HG03558 (cell line): ENCODE measurements at regions not wholly inside any gene's neighbourhood (a gene's known extent, or its start where the extent isn't known, plus 50 kb on each side); places are given as distances from the start of the nearest gene placed in this dataset.
"Not testable (repeated sequence)": the region's sequence is repeated elsewhere in the genome, so short reads cannot be mapped to it uniquely, and the experiment has no call there.

Experiments used
- ATAC-seq: cut with Tn5 transposase; IDR thresholded peaks from one replicate; pipeline ENCODE4 v1.9.1; 2021; ENCODE audit warnings: moderate number of reproducible peaks; ENCODE audit not compliant: unreplicated experiment; ENCODE audit errors: extremely low read depth

DNA sequence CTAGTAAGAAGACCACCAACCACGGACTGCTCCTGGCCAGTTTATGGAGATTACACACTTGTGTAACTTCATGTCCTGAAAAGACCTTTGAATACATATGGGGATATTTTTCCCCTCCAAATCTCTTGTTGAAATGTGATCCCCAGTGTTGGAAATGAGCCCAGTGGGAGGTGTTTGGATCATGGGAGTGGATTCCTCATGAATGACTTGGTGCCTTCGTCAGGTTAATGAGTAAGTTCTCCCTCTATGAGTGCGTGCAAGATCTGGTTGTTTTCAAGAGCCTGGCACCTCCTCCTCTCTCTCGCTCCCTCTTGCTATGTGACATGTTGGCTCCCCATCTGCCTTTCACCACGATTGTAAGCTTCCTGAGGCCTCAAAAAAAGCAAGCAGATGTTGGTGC lies 769.0 kb upstream of the SLITRK1 start:
- no peak for ATAC-seq

DNA sequence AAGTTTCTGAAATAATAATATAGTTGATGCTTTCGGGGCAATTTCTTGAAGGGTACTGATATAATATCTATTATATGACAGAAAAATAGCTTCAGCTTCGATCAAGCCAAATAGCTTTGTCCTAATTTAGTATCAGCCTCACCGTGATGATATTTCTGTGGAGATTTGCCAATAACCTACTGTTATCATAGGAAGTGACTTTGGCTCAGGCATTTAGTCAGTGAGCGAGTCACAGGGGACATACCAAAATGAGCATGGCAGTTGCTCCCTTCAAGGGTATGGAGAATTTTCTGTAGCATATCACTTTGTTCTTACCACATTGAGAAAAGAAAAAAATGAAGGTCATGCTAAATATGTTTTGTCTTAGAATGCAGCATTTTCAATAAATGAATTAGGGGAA lies 767.6 kb upstream of the SLITRK1 start:
- no peak for ATAC-seq

DNA sequence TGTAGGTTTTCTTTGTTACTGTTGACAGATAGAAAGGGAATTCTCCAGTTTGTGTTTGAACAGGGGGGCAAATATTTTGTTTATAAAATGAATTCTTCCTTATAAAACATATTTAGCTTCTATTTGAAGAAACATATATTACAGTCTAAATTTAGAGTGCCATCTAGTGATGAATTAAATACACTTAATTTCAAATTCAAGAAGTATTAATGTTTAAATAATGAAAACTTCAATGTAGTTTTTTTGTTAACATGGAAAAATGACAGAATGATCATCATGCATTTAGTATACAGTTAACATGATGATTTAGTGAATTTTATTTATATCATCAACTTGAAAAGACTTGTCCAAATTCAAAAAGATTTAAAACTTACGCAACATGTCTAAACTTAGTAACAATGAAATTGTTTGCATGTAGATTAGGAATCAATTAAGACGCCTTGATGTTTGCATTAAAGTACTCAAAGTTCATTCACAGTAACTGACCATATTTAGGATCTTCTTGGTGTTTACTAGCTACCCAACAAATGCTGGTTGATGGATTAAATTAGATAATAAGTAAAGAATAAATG lies 765.9 kb upstream of the SLITRK1 start:
- ATAC-seq: no peak

DNA sequence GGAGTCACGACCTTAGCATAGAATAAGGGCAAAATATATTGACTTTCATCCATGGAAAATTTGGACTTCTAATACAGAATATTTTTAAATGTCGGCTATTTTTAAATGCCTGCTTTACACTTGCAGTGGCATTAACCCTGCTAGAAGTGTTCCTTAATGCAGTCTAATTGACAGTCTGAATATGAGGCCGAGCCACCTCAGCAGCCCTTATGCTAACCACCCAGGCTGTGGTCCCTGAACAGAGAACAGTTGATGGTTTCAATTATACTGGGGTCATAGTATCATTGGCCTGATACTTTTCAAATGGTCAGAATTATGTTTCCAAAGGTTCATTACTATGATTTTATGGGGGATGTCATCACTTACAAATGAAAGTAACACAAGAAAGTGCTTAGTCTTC lies 764.7 kb upstream of the SLITRK1 start:
- ATAC-seq: no peak

DNA sequence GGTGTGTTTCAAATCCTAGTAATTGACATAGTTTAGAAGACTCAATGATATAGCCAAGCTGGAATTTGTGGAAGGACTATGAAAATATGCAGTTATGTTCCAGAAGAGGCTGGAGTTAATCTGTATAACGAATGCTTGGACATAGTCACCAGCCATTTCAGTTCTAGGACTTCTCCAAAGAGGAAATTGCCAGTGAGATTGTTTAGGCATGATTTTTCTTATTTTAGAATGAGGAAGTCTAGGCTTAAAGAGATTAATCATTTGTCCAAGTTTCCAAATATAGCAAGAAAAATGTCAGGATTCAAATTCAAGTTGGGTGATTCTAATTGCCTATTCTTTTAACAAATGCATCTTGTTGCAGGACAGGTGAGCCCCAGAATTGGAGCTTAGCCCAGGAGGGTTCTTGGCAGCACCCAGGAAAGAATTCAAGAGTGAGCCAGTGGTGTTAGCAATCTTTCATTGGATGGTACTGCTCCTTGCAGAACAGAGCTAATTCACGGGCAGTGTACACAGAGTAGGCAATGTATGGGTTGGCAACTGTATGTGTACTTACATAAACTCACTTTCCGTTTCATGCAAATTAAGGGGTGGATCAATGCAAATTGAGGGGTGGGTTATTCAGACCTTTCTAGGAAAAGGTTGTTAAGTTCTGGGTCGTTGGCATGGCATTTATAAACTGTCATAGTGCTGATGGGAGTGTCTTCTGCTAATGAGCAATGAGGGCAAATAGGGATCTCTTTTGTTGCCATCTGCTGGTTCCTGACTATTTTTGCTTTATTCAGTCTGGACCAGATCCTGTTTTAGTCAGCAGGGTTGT lies 763.1 kb upstream of the SLITRK1 start:
- no peak for ATAC-seq

DNA sequence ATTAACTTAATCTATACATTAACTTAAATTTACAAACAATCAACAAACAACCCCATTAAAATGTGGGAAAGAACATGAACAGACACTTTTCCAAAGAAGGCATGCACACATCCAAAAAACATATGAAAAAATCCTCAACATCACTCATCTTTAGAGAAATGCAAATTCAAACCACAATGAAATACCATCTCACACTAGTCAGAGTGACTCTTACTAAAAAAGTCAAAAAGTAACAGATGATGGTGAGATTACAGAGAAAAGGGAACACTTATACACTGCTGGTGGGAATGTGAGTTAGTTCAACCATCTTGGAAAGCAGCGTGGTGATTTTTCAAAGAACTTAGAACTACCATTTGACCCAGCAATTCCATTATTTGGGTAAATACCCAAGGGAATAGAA lies 759.2 kb upstream of the SLITRK1 start:
- no peak for ATAC-seq

DNA sequence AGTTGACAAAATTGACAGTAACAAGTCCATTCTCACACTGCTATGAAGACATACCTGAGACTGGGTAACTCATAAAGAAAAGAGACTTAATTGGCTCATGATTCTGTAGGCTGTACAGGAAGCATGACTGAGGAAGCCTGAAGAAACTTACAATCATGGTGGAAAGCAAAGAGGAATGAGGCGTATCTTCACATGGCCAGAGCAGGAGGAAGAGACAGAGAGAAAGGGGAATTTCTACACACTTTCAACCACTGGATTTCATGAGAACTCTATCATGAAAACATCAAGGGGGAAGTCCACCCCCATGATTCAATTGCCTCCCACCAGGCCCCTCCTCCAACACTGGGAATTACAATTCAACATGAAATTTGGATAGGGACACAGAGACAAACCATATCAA lies 758.4 kb upstream of the SLITRK1 start:
- ATAC-seq: no peak

DNA sequence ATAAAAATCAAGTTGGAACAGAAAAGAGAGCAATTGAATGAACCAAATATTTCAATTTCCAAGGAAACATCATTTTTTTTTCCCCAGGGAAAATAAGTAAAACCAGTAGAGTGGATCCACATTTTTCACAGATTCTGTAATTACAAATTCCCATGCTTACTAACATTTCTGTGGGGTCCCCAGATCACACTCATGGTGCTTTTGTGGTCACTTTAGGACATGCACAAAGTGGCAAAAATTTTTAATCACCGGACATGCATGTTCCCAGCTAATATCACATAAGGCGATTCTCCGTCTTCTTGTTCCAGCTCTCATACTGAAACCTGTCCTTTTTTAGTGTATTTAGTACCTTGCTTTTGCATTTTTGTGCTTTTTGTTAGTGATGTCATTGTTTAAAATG lies 748.2 kb upstream of the SLITRK1 start:
- no peak for ATAC-seq

DNA sequence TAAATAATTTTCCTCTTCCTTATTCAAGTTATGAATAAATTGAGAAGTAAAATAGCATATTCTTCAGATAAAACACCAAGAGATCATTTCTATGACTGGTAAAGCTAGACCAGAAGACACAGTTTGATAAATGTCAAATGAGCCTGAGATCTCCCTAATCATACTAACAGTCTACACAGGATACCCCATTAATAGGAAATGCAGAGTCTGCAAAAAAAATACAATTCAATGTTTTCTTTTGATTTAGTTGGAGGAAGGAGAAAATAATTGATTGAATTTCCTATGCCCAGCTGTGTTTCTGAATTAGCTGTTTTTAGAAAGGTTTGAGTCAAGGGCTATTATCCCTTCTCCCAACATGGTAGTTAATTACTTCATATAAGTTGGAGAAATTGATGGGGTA lies 734.6 kb upstream of the SLITRK1 start:
- ATAC-seq: no peak

DNA sequence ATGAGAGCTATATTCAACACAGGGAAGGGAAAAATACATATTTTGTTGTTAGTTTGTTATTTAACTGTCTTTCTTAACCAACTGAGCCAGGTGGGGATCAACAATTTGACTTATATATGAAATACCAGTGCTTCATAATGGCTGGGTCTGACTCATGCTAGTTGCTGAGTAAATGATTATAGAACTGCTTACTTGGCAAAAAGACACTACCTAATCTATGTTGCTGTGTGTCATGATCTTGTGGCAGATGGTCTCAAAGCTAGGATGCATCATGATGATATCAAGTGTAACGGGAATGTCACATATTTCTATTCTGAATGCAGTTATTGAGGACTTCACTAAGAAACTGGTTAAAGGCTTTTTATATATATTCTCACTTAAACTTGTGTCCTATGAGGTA lies 727.4 kb upstream of the SLITRK1 start:
- no peak for ATAC-seq

DNA sequence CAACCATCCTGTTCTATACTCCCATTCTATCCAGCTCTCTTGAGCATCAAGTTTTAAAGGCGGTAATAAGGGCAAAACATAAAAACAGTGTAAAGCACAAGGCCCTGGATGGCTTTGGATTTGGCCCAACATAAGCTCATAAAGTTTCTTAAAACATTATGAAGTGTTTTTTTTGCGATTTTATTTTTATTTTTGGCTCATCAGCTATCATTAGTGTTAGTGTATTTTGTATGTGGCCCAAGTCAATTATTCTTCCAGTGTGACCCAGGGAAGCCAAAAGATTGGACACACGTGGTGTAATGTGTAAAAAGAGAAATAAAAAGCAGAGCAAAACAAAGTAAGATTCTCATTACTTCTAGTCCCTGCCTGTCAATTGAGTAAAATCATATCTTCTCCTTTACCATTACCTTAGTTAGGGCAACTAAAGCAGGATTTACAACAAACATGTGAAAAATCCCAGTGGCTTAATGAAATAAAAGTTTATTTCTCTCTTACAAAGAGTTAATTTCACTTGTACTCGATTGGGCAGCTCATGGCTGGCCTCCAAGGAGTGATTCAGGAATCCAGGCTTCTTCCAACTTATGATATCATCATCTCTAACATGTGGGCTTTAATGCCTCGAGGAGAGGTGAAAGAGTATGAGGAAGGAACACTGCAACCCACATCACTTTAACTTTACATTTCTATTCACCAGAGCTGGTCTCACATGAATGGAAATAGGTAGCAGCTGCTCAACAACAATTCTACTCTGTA lies 725.2 kb upstream of the SLITRK1 start:
- no peak for ATAC-seq

DNA sequence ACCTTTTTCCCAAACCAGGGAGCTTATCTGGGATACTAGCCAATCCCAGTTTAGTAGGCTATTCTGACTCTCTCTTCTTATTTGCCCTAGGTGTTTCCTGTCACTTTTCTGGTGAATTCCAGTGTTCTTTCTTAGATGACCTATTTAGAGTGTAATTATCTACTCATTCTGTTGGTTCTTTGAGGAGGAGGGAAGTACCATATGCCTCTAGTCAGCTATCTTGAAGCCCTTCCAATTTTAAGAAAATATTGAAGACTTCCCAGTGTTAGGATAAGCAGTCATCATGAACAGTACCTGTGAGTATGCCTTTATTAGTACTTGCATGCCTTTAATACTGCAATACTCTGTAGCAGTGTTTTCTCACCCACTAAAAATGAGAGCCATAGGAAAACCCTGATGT lies 724.3 kb upstream of the SLITRK1 start:
- ATAC-seq: no peak

DNA sequence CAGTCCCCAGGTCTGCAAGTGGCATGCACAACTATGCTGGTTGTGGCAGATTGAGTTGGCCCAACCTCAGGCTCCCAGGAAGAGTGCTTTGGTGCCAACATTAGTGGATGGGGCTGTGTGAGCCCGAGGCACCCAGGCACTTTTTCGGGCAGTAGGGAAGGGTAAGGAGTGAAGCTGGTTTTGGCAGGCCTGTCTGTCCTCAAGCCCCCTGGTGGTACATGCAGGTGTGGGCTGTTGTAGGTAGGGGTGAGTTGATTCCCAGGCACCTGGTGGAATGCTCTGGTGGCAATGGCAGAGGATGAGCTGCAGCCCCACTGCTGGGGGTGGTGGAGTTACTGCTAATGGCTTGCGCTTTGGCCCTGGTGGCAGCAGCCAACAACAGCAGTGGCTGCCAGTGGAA lies 723.7 kb upstream of the SLITRK1 start:
- no peak for ATAC-seq

DNA sequence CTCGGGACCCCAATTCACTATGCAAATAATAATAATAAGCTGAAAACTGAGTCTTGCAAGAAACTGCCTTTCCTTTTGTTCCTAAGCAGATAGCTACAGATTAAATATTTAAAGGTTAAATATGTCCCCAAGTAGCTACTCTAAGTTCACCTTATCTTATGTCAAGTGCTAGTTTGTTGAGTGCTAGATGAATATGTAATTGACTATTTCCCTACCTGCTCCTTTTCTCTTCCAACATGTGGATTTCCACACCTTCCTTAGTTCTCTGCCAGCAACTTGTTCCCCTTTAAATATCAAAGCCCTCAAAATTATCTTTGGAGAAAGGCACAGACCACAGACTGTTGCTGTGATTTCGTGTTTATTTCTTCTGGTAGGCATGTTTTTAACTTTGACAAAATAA lies 709.2 kb upstream of the SLITRK1 start:
- no peak for ATAC-seq

DNA sequence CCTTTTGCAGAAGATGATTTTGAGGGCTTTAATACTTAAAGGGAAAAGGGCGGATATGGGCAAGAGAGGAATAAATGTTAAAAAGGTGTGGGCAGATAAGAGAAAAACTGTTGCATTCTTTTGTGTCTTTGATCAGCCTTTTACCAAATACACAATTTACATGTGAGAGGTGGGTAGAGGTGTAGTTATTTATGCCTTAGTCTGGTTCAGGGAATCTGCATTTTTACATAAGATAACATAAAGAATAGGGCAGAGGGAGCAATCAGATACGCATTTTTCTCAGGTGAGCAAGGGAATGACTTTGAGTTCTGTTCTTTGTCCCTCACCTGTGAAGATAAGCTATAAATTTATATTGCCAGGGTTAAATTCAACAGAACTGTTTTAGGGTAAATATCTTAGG lies 708.4 kb upstream of the SLITRK1 start:
- ATAC-seq: no peak

DNA sequence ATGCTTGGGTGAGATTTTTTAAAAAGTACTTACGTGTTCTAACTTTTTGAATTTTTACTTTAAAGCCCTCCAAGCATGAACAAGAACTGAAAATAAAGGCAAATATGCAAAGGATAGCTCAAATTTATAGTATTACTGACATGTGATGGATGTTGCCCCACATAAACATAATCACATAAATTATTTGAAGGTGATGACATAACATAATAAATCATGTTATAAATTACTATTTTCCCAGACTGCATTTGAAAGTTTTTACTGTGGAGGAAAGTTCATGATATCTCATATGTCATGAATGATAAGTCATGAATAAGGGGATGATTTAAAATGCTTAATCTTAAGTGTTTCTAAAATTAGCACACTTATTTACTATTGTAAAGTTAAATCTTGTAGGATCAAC lies 705.7 kb upstream of the SLITRK1 start:
- no peak for ATAC-seq

DNA sequence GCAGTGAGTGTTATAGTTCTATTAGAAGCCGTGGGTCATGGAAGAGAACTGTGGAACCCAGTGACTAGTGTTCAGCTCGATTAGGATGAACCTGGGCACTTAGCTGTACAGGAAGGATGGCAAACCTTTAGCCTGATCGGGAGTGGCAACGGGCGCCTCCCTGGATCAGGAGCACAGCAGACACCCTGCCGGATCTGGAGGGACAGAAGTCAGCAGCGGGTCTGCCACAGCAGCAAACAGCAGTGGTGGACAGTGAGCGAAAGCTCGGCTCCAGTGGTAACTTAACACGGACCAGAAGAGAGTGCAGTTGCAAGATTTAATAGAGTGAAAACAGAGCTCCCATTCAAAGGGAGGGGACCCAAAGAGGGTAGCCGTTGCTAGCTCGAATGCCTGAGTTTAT lies 697.6 kb upstream of the SLITRK1 start:
- ATAC-seq: not testable (repeated sequence)

DNA sequence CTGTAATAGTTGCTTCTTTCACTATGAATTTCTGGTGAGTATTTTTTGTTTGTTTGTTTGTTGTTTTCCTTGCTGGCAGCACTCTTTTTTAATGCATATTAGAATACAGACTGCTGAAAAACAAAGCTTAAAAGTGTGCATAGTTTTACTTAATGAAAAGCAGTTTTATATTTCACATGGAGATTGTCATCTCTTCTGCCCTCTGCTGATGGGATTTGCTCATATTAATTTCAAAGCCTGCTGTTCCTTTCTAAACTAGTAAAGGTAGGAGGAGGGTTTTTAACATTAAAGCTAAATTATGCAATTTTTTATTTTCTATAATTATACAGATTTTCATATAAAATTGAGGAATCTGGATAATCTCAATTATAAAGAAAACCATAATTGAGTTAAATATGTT lies 692.6 kb upstream of the SLITRK1 start:
- ATAC-seq: no peak

DNA sequence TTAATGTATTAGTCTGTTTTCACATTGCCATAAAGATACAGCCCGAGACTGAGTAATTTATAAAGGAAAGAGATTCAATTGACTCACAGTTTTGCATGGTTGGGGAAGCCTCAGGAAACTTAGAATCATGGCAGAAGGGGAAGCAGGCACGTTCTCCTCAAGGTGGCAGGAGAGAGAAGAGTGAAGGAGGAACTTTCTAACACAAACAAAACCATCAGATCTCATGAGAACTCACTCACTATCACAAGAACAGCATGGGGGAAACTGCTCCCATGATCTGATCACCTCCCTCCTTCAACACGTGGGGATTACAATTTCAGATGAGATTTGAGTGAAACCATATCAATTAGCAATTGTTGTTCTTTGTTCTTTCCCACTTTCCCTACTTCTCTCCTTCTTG lies 689.0 kb upstream of the SLITRK1 start:
- ATAC-seq: no peak

DNA sequence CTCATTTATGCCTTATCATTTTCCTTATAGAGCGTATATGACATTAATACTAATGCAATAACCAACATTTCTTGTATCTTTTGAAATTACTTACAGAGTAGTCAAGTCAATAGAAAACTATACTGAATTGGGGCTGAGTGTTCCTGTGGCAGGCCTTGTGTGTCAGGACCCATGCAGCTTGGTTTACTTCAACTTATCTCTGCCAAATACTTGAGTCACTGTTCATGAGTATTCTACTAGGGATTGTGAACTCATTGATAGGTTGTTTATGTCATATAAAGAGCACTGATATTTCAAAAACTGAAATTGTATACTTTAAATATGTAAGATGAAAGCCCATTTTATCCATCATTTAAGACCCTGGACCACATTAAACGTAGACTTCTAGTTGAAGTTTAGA lies 688.6 kb upstream of the SLITRK1 start:
- no peak for ATAC-seq

DNA sequence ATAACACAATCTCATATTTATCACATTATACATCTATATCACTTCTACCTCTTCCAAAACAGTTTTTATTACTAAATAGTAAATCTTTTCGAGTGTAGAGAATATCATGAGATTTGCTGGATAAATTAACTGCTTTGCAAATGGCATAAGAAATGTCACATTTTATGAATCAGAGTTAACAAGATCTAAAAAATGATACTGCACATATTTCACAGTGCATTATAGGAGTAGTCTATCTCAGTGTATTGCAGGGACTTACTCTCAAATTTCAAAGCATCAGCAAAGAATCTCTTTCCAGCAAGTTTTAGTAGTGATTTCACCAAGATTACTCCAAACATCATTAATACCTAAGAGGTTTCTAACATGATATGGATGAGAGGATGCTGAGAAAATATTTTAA lies 687.1 kb upstream of the SLITRK1 start:
- no peak for ATAC-seq

DNA sequence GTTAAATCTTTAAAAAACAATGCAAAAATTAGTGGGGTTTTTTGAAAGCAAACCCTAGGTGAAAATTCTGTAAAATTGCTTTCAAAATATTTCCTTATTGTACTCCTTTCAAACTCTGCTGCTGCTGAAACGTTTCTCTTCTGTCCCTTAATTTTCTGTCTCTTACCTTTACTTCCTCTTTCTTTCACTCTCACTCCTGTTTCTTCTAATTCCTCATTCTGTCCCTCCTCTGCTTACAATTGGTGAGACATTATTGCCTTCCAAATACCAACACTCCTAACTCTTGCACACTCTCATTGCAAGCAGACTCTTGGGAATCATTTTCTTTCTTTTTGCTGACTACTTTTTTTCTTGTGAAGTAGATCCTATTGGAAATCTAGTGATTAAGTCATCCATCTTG lies 685.6 kb upstream of the SLITRK1 start:
- ATAC-seq: no peak
